ENCODE measurements at regions not wholly inside any gene's neighbourhood (a gene's known extent, or its start where the extent isn't known, plus 50 kb on each side); places are given as distances from the start of the nearest gene placed in this dataset.

GRCh38 chr3:144241404-144241803 is 269.8 kb downstream of the DIPK2A start:
- DNase-seq: no peak

DNA sequence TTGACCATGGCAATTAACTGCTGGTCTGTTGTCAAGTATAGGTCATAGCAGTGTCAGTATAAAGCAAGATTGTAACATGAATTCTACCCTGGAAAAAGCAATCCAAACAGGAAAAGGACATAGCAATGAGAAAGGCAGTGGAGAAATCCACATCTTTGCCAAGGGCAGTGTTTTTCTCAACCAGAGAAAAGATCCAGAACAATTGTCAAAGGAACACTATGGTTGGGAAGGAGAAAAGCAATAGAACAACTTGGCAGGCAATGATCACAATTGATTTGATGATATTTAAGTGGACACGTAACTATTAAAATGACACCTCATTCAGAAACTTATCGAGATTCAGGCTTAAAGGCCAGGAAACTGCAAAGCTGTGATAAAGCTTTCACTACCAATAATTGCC is 271.1 kb downstream of the DIPK2A start:
- no peak for DNase-seq

DNA sequence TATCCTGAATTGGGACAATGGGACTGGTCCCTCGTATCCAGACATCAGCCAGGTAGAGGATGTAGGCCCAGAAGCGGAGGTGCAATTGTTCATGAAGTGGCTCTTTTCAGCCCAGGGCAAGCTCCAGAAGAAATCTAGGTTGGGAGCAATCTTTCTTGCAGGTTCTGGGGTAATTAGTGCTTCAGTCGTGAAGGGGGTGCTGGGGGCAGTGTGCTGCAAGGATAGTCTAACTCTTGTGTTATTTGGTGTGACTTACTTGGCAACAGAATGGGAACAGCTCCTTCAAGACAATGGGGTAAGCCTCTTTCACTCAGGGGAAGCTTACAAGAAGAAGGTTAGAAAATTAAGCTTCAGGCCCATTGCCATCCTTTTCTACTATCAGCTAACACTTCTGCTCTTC is 273.0 kb downstream of the DIPK2A start:
- no peak for DNase-seq

DNA sequence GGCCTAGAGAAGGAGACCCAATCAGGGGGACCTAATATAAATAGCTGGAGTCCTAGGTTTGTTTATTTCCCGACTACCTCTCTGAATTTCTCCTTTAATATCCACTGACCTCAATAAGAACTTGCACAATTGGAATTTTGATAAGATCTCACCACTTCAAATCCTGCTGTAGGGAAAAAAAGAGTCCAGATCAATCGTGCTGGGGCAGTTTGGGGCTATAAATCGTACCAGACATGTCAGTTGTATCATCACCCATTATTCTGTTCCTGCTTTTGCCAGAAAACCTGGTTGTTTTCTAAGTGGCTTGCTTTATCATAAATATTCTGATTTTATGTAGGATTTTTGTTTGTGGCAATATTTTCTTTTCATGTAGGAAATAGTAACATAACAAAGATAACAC is 281.3 kb downstream of the DIPK2A start:
- no peak for DNase-seq

DNA sequence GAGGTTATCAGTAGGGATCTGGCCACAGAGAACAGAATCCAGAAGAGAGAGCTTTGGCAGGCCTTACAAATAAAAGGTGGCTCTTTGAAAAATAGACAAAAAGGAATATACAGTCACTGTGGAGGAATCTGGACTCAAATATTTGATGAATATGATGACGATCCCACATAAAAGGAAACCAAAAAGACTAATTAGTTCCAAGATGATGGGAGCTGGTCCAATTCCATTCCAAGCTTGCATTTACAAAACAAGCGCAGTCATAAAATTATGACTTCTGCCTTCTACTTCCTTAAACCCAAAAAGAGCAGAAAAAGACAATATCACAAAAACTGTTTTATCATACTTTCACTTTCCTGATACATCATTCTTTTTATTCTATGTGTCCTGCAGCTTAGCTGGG is 285.8 kb downstream of the DIPK2A start:
- DNase-seq: no peak

GRCh38 chr3:144259267-144259666 is 287.6 kb downstream of the DIPK2A start:
- no peak for DNase-seq

DNA sequence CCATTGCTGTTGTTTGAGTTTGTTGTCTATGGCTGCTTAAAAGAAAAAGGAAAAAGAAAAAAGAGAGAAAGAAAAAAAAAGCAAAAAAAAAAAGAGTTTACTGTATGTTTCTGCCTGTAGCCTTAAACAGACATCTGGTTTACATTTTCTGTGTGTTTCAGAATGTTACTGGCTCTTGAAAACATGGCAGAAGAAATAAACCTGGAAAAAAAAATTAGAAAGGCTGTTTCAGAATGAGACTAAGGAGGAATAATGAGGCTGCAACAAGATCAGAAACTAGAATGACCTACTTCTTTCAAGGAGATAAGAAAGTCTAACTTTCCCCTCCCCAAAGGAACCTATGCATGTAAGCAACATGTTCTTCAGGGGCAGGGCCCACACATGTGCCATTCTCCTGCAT is 292.1 kb downstream of the DIPK2A start:
- DNase-seq: no peak

DNA sequence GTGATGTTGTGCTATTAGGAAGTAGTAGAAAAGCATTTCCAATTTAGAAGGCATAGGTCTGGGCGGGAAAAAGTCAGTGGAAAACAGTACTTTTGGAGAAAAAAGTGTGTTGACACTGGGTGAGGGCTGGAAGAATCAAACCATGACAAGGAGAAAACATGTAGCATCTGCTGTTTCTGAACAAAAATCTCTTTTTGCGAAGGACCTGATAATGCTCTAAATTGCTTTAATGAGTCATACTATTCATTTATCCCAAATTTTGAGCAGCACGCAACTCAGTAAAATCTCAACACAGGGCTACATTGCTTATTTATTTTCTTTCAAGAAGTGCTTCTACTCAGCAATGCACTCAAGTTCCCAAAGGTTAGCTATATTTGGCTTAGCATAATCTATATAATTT is 292.7 kb downstream of the DIPK2A start:
- no peak for DNase-seq

DNA sequence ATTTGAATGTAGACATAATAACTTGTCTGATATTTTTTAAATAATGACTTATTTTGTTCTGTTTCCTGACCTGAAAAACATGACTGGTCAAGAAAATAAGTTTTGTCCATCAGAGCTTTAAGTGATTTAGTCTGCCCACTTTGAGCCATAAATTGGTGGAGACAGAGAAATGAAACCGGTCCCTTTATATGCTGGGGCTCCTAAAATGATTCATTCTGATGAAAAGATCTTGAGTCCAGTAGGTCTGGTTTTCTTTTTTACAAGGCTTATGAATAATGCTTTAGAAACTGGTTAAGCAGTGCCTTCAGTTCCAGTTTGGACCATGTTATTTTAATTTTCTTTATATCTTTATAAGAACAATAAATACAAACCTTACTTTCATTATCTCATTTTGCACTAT is 293.2 kb downstream of the DIPK2A start:
- DNase-seq: no peak

- no peak for DNase-seq
Measured at GRCh38 chr3:144265542-144266100, 294.0 kb downstream of the DIPK2A start.

- DNase-seq: no peak
Measured at GRCh38 chr3:144270100-144270499, 298.5 kb downstream of the DIPK2A start.

DNA sequence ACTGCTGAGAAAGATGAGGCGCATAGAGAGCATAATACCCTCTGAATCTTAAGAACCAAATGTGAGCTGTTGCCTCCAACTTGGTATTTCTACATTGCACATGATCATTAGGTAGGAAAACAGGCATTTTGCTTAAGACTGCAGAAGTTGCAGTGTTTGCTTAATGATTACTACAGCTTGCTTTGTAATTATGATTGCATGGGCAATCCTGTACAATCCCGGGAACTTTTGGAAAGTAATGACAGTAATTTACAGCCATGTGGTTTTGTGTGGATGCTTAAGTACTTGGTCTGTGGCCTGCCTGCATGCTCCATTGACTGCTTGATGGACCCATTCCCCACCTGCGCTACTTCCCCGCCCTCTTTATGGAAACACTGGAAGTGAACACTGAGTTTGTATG is 301.1 kb downstream of the DIPK2A start:
- no peak for DNase-seq

DNA sequence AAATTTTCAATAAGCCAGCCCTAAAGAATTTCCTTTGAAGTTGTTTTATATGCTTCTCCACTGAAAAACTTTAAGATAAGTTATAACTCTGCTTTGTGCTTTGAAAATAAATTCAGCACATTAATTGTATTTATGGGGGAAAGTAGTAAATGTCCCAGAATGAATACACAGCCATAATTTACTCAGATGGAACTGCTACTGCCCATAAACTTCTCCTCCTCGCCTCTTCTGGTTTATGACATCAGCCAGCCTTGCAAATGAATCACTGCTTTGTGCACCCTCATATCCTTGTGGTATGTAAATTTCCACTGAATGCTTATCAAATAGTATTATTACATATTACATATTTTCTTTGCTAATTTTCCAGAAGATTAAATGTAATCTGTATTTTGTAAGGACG is 302.0 kb downstream of the DIPK2A start:
- no peak for DNase-seq

DNA sequence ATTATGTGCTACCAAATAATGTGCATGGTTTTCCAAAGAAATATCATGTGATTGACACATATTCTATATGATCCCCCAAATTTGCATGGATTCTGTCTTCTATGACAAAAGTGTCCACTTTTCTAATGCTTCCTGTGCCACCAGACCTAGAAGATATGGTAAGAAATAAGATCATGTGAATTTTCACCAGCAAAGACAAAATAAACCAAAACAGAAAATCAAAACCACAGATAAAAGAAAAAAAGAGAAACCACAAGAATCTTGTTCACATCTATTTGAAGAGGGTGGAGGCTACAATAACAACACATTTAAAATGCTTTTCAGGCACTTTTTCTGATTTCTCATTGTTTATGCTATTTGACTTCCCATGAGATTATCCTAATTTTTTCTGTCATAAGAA is 303.4 kb downstream of the DIPK2A start:
- DNase-seq: no peak

GRCh38 chr3:144282313-144282712 is 310.7 kb downstream of the DIPK2A start:
- no peak for DNase-seq

GRCh38 chr3:144286235-144286910 is 314.8 kb downstream of the DIPK2A start:
- no peak for DNase-seq

DNA sequence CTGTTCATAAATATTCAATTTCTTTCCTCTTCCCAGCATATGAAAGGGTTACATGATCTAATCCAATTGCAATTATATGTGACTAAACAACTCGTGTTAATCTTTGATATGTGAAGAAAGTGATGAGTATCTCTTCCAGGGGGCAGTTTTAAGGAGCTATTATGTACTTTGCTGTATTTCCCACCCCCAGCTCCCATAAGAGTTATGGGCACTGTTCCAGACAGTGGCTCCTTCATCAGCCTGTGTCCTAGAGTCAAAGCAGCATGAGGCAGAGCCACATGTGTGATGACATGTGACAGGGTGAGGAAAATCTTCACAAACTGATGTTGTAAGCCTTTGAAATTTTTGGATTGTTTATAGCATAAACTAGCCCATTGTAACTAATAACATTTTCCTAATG is 315.4 kb downstream of the DIPK2A start:
- no peak for DNase-seq

- DNase-seq: no peak
Measured at GRCh38 chr3:144289057-144289456, 317.4 kb downstream of the DIPK2A start.

DNA sequence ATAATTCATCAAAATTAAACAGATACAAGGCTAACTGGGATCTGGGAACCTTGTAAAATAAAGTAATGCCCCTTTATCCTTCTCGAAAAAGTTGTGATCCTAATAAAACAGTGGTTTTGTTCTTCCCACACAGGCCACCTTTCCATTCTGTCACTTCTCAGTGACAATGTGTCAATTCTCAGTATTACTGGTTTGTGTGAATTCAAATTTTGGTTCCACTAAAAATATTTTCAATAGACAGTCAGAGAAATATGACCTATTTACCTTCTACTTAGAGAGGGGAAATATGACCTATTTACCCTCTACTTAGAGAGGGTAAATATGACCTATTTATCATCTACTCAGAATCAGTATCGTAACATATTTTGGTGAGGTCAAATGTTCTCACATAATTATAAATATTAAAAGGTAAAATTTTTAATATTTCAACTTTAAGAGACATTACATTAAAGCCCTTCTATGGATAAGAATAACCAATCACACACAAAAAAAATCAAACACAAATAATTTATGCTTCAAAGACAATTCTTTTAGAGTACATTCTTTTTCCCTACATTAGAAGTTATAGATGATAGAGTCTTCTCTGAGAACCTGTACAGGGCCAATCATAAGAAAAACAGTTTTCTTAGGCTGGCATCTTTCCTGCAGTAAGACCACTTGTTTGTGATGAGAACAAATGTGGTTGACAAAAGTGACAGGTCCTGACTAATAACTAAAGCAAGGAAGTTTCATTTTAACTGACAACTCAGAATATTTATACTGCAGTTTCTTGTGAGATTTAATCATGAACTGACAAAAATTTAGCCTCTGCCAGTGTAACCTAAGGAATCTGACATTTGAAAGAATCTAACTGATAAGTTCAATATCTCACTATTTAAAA is 323.3 kb downstream of the DIPK2A start:
- peak; percentile 77 for DNase-seq

- DNase-seq: no peak
Measured at GRCh38 chr3:144295613-144296012, 324.0 kb downstream of the DIPK2A start.

DNA sequence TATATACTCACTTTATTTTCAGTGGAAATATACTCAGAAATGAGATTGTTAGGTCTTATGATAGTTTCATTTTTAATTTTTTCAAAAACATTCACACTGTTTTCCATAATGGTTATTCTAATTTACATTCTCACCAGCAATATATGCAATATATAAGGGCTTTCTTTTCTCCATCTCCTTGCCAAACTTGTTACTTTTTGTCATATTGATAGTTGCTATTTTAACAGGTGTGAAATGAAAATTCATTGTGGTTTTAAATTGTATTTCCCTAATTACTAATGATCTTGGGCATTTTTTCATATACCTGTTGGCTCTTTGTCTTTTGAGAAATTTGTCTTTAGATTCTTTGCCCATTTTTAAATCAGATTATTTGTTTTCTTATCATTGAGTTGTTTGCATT is 325.2 kb downstream of the DIPK2A start:
- DNase-seq: peak; percentile 11

- no peak for DNase-seq
Measured at GRCh38 chr3:144301863-144302262, 330.2 kb downstream of the DIPK2A start.

- DNase-seq: no peak
Measured at GRCh38 chr3:144307951-144308350, 336.3 kb downstream of the DIPK2A start.

GRCh38 chr3:144308396-144308795 is 336.8 kb downstream of the DIPK2A start:
- DNase-seq: no peak

All from activated CD4-positive, alpha-beta T cell treated with anti-CD3 and anti-CD28 coated beads, Interleukin-10, Interleukin-2, amounts not matched to agents 100 ng/mL and 50 ng/mL, durations not matched to agents 16 hours and 8 hours (primary cell).